Gastroesophageal sphincter (tissue), 4 donors: ENCODE measurements at regions not wholly inside any gene's neighbourhood (a gene's known extent, or its start where the extent isn't known, plus 50 kb on each side); places are given as distances from the start of the nearest gene placed in this dataset.

Experiments used
- ATAC-seq: fragments of 150-250 bp; one replicate; pipeline ENCODE4 v1.9.1; 2016; ENCODE audit warnings: mild to moderate bottlenecking, moderate library complexity
- H3K27ac ChIP-seq, 4 donors: fragments of 200-600 bp; sonication (generic) in 3 of 4; 1 replicate in 3 of 4; 2 replicates in 1 of 4; pipeline ENCODE4 v1.5.1; 2016 to 2019
- H3K27me3 ChIP-seq: fragments of 200-600 bp; sonication (generic); one replicate; pipeline ENCODE4 v1.5.1; 2019
- H3K36me3 ChIP-seq, 2 donors: fragments of 200-600 bp; sonication (generic); one replicate each; pipeline ENCODE4 v1.5.1; 2019; ENCODE audit warnings: control low read depth in 1 of 2
- H3K4me1 ChIP-seq, 3 donors: fragments of 200-600 bp; sonication (generic); 1 replicate in 2 of 3; 2 replicates in 1 of 3; pipeline ENCODE4 v1.5.1; 2016 to 2019; ENCODE audit warnings: control low read depth in 2 of 3
- H3K4me3 ChIP-seq, 2 donors: fragments of 200-600 bp; sonication (generic); one replicate each; pipeline ENCODE4 v1.5.1; 2019; ENCODE audit warnings: mild to moderate bottlenecking in 1 of 2, moderate library complexity in 1 of 2
- H3K9me3 ChIP-seq, 3 donors: fragments of 200-600 bp; sonication (generic); one replicate each; pipeline ENCODE4 v1.5.1; 2017 to 2019; ENCODE audit warnings: control low read depth in 2 of 3
- CTCF ChIP-seq, 4 experiments: fragments of 200-600 bp in 2 of 4; fragments of 450-650 bp in 2 of 4; sonication (generic) in 1 of 4; IDR thresholded peaks; one replicate each; pipeline ENCODE4 v1.5.1; 2017 to 2019; ENCODE audit warnings: antibody characterized with exemption in 4 of 4, mild to moderate bottlenecking in 2 of 4, moderate library complexity in 2 of 4
- EP300 ChIP-seq: sonication (generic); formaldehyde crosslinking; IDR thresholded peaks from one replicate; pipeline ENCODE4 v1.6.1; 2017; ENCODE audit warnings: antibody characterized with exemption, mild to moderate bottlenecking
- POLR2A ChIP-seq, 2 donors: fragments of 450-650 bp; IDR thresholded peaks; one replicate each; pipeline ENCODE4 v1.6.1; 2017; ENCODE audit warnings: antibody characterized with exemption in 2 of 2, mild to moderate bottlenecking in 2 of 2, moderate library complexity in 1 of 2
- POLR2AphosphoS5 ChIP-seq: sonication (generic); formaldehyde crosslinking; IDR thresholded peaks from one replicate; pipeline ENCODE4 v1.6.1; 2017; ENCODE audit warnings: antibody characterized with exemption
- WGBS, 2 donors: methylation state at CpG; one replicate each; pipeline ENCODE4 v1.1.5; 2018; ENCODE audit warnings: low coverage in 1 of 2; 5-methylcytosine and 5-hydroxymethylcytosine counted together

DNA sequence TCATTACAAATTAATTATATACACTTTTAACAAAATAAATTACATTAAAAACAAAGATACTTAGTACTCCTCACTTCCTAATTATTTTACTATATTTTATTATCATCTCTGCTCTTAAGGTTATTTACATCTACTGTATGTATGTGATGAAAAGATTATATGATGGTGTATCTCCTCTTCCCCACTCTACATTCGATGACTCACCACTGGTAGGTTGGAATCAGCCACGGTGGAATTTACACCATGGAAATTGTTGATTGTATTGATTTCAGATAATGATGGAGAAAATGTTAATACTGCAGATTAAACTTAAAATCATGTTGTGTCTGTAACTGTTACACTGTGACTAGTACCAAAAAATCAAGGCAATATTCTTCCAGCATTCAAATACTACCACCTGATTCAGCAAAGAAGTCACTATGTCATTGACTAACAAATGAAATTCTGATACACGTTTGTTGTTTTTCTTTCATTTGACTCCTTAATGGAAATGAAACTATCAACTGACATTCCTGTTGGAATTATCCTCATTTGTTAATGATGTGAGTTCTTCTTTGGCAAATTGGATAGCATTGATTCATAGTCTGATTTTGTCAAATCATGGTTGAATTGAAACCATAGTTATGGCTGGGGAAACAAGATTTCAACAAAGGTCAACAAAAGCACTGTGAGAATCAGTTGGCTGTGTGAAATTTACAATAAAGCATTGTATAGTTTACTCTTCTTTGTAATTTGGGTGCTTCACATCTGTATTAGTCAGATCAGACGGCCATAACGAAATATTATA is 69.0 kb upstream of the NLK start:
- Histone ChIP-seq H3K4me3 (no peak overlapping the region), H3K9me3 (no peaks in the 10 kb centered on the region), H3K36me3 (no peaks in the 10 kb centered on the region), H3K27ac (no peak overlapping the region), H3K4me1 (no peaks in the 10 kb centered on the region), H3K27me3 (peaks cover 8% of the 10 kb centered on the region)
- WGBS, 2 donors: 69 to 75% methylated on average over 5 of the region's 5 CpGs
- no peak for TF ChIP-seq POLR2AphosphoS5
- no peak for TF ChIP-seq EP300
- no peak for TF ChIP-seq POLR2A (IDR thresholded peaks at IDR 0.05)
- TF ChIP-seq CTCF (IDR thresholded peaks at IDR 0.05): no peak
- ATAC-seq: no peak

DNA sequence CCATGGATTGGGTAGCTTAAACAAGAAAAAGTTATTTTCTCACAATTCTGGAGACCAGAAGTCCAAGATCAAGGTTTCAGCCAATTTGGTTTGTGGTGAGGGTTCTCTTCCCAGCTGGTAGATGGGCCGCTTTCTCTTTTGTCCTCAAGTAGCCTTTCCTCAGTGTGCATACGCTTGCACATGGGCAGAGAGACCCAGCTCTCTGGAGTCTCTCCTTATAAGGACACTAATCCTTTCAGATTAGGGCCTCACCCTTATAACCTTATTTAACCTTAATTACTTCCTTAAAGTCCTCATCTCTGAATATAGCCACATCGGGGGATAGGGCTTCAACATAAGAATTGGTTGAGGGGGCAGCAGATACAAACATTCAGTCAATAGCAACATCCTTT is 68.4 kb upstream of the NLK start:
- ATAC-seq: no peak
- Histone ChIP-seq H3K9me3 (no peaks in the 10 kb centered on the region), H3K4me3 (no peak overlapping the region), H3K27ac (no peak overlapping the region), H3K4me1 (no peaks in the 10 kb centered on the region), H3K36me3 (no peaks in the 10 kb centered on the region), H3K27me3 (peaks cover 8% of the 10 kb centered on the region)
- 85 to 90% methylated on average over 3 of the region's 3 CpGs for WGBS, 2 donors
- TF ChIP-seq CTCF (IDR thresholded peaks at IDR 0.05) (no peak), POLR2AphosphoS5 (no peak), EP300 (no peak), POLR2A (IDR thresholded peaks at IDR 0.05) (no peak)

- Histone ChIP-seq H3K9me3 (no peaks in the 10 kb centered on the region), H3K36me3 (no peaks in the 10 kb centered on the region), H3K4me3 (no peak overlapping the region), H3K4me1 (no peaks in the 10 kb centered on the region), H3K27ac (no peak overlapping the region), H3K27me3 (peaks cover 8% of the 10 kb centered on the region)
- 68 to 78% methylated on average over 4 of the region's 6 CpGs for WGBS, 2 donors
- TF ChIP-seq POLR2AphosphoS5 (no peak), EP300 (no peak), POLR2A (IDR thresholded peaks at IDR 0.05) (no peak), CTCF (IDR thresholded peaks at IDR 0.05) (no peak)
- no peak for ATAC-seq
Observed at GRCh38 chr17:27974531-27975145, 67.8 kb upstream of the NLK start.

- H3K9me3 ChIP-seq: no peaks in the 10 kb centered on the region
- no peaks in the 10 kb centered on the region for H3K36me3 ChIP-seq
- WGBS, 2 donors: 60 to 62% methylated on average over 3 to 6 of the region's 6 CpGs
- H3K27me3 ChIP-seq: peaks cover 8% of the 10 kb centered on the region
- no peaks in the 10 kb centered on the region for H3K4me1 ChIP-seq
- no peak for TF ChIP-seq EP300
- no peak for TF ChIP-seq CTCF (IDR thresholded peaks at IDR 0.05)
- no peak for TF ChIP-seq POLR2AphosphoS5
- TF ChIP-seq POLR2A (IDR thresholded peaks at IDR 0.05): no peak
- H3K27ac ChIP-seq: no peak overlapping the region
- no peak for ATAC-seq
- no peak overlapping the region for H3K4me3 ChIP-seq
Observed at GRCh38 chr17:27975146-27976011, 67.1 kb upstream of the NLK start.
